ENCODE measurements at regions not wholly inside any gene's neighbourhood (a gene's known extent, or its start where the extent isn't known, plus 50 kb on each side); places are given as distances from the start of the nearest gene placed in this dataset.

GRCh38 chr2:155218292-155218924 is 519.9 kb downstream of the KCNJ3 start:
- H2BK120ac ChIP-seq (replicated peaks; ENCODE audit: low read depth, low read length): no peak overlapping the region
- TF ChIP-seq EP300 (IDR thresholded peaks at IDR 0.05; ENCODE audit: borderline replicate concordance in 1 of 2, low read depth in 2 of 2, low read length in 2 of 2) (no peak), NANOG (IDR thresholded peaks at IDR 0.05; ENCODE audit: insufficient read depth, low read depth, low read length, poor library complexity, severe bottlenecking) (no peak), SP2 (IDR thresholded peaks at IDR 0.05; ENCODE audit: low read length) (no peak), ZNF274 (IDR thresholded peaks at IDR 0.05; ENCODE audit: borderline replicate concordance, extremely low read depth, low read length) (no peak), RXRA (IDR thresholded peaks at IDR 0.05; ENCODE audit: insufficient read depth, low read depth, low read length) (no peak)
- H2BK12ac ChIP-seq (ENCODE audit: low read depth, low read length): no peak overlapping the region
- peak overlapping the region; percentile 61; the same call in 1 of the 2 replicates for H2AFZ ChIP-seq (ENCODE audit: low read length)
- no peaks in the 10 kb centered on the region for H4K20me1 ChIP-seq (replicated peaks in 1 of 2; ENCODE audit: control insufficient read depth in 1 of 2, insufficient read depth in 2 of 2, low read length in 2 of 2)
- H3K23ac ChIP-seq (ENCODE audit: insufficient read length): no peak overlapping the region
- no peak overlapping the region for H3K4me2 ChIP-seq (ENCODE audit: insufficient read depth in 1 of 2, low read depth in 2 of 2, low read length in 2 of 2)
- H3K9me3 ChIP-seq (ENCODE audit: insufficient read depth in 2 of 2, low read depth in 1 of 2, low read length in 1 of 2): no peaks in the 10 kb centered on the region
- H2BK5ac ChIP-seq (ENCODE audit: low read depth, low read length): no peak overlapping the region
- CTCF ChIA-PET (ENCODE audit: partially characterized antibody): interaction anchor here (1.7 kb wide), 1 partner anchor 521 kb away, joined by 4 read pairs; the partner anchor contains the start of gene KCNJ3
- 82% methylated on average over 2 of the region's 2 CpGs; no CpG with 5 or more reads in 1 of the 2 experiments for WGBS, 2 experiments (ENCODE audit: extremely low coverage in 1 of 2, insufficient coverage in 1 of 2, insufficient read length in 1 of 2, insufficient replicate concordance in 2 of 2, low coverage in 1 of 2, low lambda C conversion rate in 2 of 2, missing lambda C conversion rate in 1 of 2)
- no peak overlapping the region for H3K4me3 ChIP-seq (ENCODE audit: extremely low read depth in 1 of 4, insufficient read depth in 2 of 4, low read depth in 3 of 4, low read length in 4 of 4)
- no peak overlapping the region for H2BK20ac ChIP-seq (ENCODE audit: low read length)
- DNase-seq (ENCODE audit: low read depth in 1 of 2, low spot score in 2 of 2) (no peak), FAIRE-seq (no peak)
- H4K5ac ChIP-seq (ENCODE audit: insufficient read length, low read depth, low read length): no peak overlapping the region
- no peak overlapping the region for H2BK15ac ChIP-seq (ENCODE audit: low read length)
- no peak overlapping the region for H3K9ac ChIP-seq (replicated peaks in 1 of 4; ENCODE audit: extremely low read depth in 1 of 4, low read depth in 3 of 4, low read length in 3 of 4)
- no peaks in the 10 kb centered on the region for H3K23me2 ChIP-seq (ENCODE audit: low read depth, low read length)
- H3K27me3 ChIP-seq (replicated peaks in 1 of 4; ENCODE audit: control insufficient read depth in 3 of 4, extremely low read depth in 1 of 4, insufficient read depth in 3 of 4, low read length in 3 of 4): no peaks in the 10 kb centered on the region
- no peaks in the 10 kb centered on the region for H3K79me1 ChIP-seq (ENCODE audit: low read depth, low read length)
- POLR2A ChIA-PET (ENCODE audit: partially characterized antibody): no interaction called here
- H3K14ac ChIP-seq (ENCODE audit: insufficient read length): no peak overlapping the region
- H3K18ac ChIP-seq (ENCODE audit: extremely low read depth, low read length): no peak overlapping the region
- H3K27ac ChIP-seq (ENCODE audit: low read depth, low read length): no peak overlapping the region
- H3K56ac ChIP-seq (replicated peaks; ENCODE audit: insufficient read length, low read depth, low read length): no peak overlapping the region
- no peaks in the 10 kb centered on the region for H3K79me2 ChIP-seq (ENCODE audit: control insufficient read depth in 1 of 2, insufficient read depth in 2 of 2, low read length in 2 of 2)
- no peak overlapping the region for H3K4ac ChIP-seq (replicated peaks; ENCODE audit: insufficient read length, low read depth, low read length)
- H4K8ac ChIP-seq (ENCODE audit: extremely low read depth, insufficient read depth, low read length): no peak overlapping the region
- H3K36me3 ChIP-seq (ENCODE audit: control insufficient read depth in 2 of 4, insufficient read depth in 4 of 4, low read length in 3 of 4): no peaks in the 10 kb centered on the region
- H2AK5ac ChIP-seq (ENCODE audit: low read depth, low read length): no peak overlapping the region
- no peak overlapping the region for H4K91ac ChIP-seq (replicated peaks; ENCODE audit: insufficient read length, low read length)
- no peaks in the 10 kb centered on the region for H3K4me1 ChIP-seq (replicated peaks in 1 of 4; ENCODE audit: control insufficient read depth in 3 of 4, insufficient read depth in 4 of 4, low read length in 3 of 4)

All from H1 (cell line).